ENCODE measurements at regions not wholly inside any gene's neighbourhood (a gene's known extent, or its start where the extent isn't known, plus 50 kb on each side); places are given as distances from the start of the nearest gene placed in this dataset.
"Not testable (repeated sequence)": the region's sequence is repeated elsewhere in the genome, so short reads cannot be mapped to it uniquely, and the experiment has no call there.

DNA sequence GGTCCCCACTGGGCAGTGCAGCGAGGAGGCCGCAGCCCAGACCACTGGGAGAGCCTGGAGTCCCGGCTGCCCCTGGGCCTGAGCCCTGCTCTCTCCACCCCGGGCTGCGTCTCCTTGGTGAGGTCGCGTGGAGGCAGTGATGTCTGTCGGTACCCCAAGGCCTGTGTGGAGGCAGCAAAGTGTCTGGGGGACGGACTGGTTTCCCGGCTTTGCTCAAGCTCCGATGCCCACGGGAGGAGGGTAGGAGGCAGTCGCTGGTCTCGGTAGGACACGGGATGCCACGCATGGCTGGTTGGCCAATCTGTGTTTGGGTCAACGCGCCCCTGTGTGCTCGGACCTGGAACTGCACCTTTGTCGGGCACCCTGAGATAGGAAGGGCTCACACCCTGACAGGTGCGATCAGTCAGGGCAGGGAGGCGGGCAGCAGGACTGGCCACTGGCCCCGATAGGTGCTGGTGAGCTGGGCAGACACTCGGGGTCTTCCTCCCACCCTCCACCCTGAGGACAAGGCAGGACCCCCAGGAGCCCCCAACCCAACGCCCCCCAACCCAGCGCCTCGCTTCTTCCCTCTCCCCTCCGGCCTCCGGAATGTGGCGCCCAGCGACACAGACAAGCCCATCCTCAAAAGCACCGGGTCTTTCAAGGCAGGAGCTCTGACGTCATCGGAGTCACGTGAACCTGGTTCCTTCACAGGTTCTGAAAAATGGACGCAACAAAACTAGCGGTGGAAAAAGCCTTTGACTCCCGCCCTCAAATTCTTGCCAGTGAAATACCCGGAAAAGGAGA is 288.6 kb downstream of the NDUFA10 start:
- DNase-seq: no peak

GRCh38 chr2:239735829-239736357 is 289.2 kb downstream of the NDUFA10 start:
- no peak for DNase-seq

DNA sequence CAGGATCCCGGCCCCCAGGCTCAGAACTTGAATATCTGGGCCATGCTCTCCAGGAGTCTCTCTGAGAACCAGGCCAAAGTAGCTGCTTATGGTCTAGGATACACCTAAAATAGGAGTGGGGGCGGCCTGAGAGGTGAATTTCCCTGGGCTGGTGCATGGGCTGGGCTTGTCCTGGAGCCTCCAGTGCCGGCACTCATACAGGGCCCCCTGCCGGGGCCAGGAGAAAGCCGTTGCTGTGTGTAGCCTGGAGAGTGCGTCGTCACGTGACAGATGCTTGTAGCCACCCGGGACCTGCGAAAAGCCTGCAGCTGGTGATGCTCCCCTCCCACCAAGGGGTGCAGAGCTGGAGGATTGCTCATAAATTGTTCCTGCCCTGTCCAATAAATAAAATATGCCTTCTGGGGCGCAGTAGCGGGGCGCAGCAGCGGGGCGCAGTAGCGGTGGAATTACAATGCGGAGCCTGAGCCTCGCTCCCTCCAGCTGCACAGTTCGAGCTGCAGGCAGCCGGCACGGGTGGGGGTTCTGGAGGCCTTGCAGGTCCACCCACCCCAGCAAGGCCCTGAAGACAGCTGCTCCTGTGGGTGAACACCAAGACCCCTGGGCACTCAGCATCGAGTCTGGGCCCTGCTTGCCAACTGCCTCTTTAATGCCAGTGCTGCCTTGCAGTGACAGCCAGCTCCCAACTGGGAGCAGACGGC is 289.9 kb downstream of the NDUFA10 start:
- DNase-seq: no peak

DNA sequence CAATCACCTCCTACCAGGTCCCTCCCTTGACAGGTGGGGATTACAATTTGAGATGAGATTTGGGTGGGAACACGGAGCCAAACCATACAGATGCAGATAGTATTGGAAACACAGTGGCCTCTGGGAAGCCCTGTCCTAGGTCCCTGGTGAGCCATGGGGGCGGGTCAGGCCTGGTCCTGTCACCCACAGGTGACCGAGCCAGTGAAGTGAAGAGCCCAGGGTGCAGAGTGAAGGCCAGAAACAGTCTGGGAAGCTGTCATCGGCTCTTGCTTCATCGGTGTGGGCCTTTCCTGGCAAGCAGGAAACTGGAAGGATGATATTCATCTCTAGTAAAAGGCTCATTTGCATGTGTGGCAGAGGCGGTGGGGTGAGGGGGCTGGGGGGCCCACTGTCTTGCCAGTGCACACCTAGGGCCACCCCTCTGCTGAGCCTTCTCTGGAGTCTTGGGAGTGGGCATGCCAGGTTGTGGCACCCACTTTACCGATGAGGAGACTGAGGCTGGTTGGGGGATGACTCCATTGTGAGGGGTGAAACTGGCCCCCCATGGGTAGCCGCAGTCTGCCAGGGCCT is 290.6 kb downstream of the NDUFA10 start:
- no peak for DNase-seq

DNA sequence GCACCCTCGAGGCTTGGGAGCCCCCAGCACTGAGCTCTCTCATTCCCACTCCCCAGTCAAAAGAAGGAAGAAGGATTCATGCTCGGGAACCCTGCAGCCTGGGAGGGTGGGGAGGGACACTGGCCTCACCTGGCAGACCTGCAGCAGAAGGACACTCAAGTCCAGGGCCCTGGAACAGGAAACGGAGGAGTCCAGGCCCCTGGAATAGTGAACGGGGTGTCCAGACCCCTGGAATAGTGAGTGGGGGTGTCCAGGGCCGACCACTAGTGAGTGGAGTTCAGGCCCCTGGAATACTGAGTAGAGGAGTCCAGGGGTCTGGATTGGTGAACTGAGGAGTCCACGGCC is 292.5 kb downstream of the NDUFA10 start:
- DNase-seq: no peak

- DNase-seq: no peak
These were observed 293.0 kb downstream of the NDUFA10 start for GRCh38 chr2:239731998-239732665.

- no peak for DNase-seq
These were observed 293.7 kb downstream of the NDUFA10 start for GRCh38 chr2:239731422-239731821.

GRCh38 chr2:239730897-239731296 is 294.2 kb downstream of the NDUFA10 start:
- no peak for DNase-seq

GRCh38 chr2:239730567-239730882 is 294.6 kb downstream of the NDUFA10 start:
- not testable (repeated sequence) for DNase-seq

DNA sequence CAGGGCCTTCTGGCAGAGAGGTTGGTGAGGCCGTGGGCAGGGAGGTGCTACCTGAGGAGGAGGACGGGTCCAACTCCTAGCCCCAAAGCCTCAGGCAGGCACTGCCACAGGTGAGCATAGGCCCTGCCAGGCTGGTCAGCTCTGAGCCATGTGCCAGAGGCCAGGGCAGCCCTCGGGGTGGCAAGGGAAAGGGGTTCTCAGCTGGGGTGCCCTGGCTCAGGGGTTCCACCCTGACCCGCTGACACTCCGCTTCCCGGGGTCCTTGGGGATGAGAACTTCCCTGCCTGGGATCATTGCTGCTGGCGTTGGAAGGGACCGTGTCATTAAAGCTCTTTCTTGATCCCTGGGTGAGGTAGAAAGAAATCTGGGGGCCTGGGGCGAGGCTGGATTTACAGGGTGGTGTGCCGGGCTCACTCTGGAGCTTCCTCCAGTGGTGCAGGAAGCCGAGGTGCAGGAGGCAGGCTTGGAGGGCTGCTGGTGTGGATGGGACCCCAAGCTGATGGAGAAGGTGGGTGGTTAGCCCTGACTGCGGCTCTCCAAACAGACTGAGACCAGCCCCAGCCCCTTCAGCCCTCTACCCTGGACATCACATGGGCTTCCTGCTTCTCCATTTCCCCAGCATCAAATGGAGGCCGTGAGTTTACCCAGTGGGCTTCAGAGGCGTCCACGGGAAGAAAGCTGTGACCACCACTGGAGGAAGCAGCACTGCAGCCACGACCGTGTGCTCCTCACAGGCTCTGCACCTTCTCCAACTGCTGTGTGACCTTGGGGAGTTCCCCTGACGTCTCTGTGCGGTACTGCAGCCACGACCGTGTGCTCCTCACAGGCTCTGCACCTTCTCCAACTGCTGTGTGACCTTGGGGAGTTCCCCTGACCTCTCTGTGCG is 295.2 kb downstream of the NDUFA10 start:
- no peak for DNase-seq

DNA sequence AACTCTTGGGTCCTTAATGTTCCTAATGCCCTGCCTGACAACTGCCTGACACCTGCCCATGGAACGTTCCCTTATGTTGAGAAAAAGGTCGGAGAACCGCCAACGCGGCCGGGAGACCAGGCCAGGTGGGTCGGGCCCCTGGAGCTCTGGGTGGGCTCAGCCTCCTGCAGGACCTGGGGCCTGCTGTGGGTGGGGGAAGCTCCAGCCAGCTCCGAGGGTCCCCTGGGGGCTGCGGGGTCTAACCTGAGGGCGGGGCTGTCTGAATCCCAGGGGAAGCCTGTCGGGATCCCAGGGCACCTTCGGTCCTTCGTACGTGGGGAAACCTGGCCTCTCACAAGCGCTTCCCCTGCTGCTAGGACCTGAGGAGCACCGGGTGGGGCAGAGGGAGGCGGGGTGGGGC is 296.0 kb downstream of the NDUFA10 start:
- no peak for DNase-seq

DNA sequence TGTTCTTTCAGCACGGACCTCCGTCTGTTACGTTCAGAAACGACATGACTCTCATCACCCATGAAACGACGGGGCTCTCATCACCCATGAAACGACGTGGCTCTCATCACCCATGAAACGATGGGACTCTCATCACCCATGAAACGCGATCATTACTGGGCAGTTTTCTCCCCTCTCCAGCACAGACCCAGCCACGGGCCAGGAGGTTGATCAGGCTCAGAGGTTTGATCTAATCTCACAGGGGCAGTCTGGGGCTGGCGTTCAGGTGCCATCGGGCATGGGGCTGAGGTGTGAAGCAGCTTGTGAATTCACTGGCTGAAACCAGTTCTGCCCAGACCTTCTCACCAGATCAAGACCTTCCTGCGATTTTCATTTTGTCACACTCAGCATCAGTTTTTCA is 296.4 kb downstream of the NDUFA10 start:
- no peak for DNase-seq

DNA sequence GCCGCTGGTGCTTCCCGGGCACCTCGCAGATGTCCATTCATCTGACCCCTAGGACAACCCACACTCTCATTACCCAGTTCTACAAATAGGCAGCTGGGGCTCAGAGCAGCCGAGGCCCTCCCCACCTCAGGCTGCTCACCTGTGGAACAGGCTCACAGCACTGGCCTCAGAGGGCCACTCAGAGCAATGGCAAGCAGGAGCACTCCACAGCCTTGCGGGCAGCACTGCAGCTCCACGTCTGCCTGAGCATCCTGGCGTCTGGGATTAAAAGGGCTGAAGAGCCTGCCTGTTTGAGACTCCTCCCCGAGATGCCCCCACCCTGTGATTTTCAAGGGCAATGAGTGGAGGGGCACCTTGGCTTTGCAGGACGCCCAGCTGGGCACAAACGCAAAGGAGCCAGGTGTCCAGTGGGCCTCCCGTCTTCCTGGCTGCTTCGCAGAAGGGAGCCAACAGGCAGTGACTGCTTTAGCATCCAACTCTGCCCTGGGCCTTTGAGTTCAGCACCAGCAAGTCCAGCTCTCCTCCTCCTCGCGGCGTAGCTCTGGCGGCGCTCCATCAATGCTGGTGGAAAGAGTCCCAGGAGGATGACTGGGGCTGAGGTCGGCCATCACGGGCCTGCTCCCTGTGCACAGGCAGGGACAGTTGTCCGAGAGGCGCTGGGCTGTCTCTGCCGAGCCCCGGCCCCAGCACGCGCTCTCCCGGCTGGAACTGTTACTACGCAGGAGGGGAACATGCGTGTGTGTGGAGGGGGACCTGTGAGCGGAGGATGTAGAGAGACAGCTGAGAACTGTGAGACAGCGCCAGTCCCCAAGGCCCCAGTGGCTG is 297.2 kb downstream of the NDUFA10 start:
- no peak for DNase-seq

DNA sequence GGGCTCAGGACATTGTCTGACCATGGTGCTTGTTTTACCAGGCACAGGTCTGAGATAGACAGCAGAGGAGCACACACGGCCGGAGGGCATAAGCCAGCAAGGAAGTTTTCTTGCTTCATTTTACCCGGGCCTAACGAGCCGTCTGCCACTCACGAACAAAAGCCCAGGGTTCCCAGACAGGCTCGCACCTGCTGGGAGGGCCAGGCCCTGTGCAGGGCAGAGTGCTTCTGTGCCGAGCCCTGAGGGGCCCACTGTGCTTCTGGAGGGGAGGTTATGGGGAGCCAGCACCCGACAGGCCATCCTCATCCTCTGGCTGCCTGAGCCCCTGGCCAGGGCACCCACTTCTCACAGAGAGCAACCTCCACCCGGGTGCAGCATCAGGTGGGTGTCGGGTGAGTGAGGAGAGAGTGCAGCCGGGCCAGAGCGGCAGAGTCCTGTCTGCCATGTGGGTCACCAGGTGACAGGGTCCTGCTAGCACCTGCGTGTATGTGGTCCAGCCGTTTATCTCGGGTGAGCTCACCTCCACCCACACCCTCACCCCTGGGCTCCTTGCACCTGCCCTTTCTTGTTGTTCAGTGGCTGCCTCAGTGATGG is 297.9 kb downstream of the NDUFA10 start:
- DNase-seq: no peak

DNA sequence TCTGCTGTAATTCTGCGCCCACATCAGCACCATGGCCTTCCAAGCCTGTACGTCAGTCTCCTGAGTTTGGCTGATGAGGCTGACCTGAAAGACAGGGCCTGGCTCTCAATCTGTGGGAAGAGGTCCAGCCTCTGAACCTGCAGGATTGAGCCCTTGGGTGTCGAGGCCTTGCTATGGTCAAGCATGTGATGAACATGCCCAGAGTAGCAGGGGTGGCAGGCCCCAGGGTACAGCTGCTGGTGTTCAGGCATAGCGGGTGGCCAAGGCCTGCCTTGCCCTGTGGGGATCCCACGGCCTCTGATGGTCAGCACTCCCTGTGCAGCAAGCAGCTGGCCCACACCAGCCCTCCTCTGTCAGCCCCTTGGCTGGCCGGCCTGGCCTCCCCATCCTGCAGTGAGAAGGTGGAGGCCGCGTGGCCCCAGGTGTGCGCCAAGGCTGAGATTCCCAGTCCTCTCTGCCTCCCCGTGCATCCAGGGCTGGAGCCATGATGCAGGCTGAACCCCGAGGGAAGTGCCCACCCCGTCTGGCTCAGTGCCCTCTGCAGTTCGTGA is 298.4 kb downstream of the NDUFA10 start:
- DNase-seq: no peak

DNA sequence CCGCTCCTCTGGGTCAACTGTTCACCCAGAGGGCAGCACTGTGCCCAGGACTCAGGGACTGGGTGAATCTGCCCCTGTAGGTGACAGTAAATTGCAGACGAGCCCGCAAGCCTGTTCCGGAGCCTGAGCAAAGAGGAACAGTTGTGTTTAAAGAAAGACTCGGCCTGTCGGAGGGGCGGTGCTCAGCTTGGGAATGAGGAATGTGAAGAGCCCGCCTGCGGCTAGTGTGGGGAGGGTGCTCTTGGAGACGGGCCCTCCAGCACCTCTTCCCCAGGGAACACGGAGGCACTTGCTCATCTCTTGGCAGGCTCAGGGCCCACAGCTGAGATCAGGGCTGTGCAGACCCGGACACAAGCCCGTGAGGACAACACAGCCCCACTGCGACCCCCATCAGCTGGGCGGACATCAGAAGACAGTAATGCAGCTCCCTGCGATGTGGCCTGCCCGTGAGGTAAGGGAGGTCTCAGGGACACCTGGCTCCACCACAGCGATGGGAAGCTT is 299.0 kb downstream of the NDUFA10 start:
- no peak for DNase-seq

GRCh38 chr2:239725551-239725890 is 299.6 kb downstream of the NDUFA10 start:
- no peak for DNase-seq

DNA sequence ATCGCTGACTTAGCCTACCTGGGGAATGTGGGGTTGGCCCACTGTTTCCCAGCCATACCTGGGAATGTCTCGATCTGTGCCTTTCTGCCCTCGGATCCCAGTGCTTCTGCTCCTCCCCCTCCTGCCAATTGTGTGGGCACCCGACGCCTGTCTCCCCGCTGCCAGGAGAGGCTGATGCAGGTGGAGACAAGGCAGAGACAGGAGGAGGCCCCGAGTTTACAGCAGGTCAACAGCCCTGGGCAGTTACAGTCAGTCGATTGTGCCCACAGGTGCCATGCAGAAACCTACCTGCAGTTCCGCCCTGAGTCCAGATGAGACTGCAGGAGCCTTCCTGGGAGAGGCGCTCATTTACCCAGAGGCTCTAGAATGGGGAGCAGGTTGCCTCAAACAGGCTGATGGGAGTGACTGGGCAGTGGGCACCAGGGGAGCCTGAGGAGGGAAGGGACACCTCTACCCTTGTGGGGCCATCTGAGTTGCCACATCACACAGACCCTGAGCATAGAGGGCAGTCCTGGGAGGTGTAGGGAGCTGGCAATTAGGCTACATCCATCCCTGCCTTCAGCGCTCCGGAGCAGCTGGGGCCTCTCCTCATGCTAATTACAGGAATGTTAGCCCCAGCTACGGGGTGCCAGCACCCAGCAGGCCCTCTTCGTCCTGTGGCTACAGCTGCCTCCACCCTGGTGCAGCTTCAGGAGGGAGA is 300.1 kb downstream of the NDUFA10 start:
- DNase-seq: no peak

GRCh38 chr2:239724194-239724849 is 300.8 kb downstream of the NDUFA10 start:
- no peak for DNase-seq
